ENCODE measurements at regions not wholly inside any gene's neighbourhood (a gene's known extent, or its start where the extent isn't known, plus 50 kb on each side); places are given as distances from the start of the nearest gene placed in this dataset.
"Not testable (repeated sequence)": the region's sequence is repeated elsewhere in the genome, so short reads cannot be mapped to it uniquely, and the experiment has no call there.

- DNase-seq (ENCODE audit: low read depth in 2 of 2), result no peak
These were observed 97.8 kb upstream of the SLC35G4 start for GRCh38 chr18:11511434-11512095.

- DNase-seq (ENCODE audit: low read depth in 2 of 2), result no peak
These were observed 102.5 kb upstream of the SLC35G4 start for GRCh38 chr18:11506856-11507255.

DNA sequence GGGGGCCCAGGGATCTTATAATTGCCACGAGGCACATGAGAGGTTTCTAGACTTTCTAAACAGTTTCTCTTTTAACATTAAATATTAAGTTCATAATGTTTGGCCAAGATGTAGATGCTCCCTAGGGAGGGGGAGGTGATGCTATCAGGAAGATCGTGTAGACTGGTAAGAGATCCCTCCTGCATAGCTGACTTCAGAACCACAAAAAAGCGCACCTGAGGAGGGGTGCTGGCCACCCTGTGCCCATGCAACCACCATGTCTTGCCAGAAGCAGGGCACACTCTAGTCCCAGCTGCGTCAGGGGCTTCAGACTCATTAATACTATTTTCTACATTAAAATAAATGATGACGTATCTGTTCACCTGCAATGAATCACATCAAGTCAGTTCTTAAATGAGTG, 103.4 kb upstream of the SLC35G4 start:
- DNase-seq (ENCODE audit: low read depth in 2 of 2), result no peak

GRCh38 chr18:11504962-11505361, 104.4 kb upstream of the SLC35G4 start:
- no peak for DNase-seq (ENCODE audit: low read depth in 2 of 2)

DNA sequence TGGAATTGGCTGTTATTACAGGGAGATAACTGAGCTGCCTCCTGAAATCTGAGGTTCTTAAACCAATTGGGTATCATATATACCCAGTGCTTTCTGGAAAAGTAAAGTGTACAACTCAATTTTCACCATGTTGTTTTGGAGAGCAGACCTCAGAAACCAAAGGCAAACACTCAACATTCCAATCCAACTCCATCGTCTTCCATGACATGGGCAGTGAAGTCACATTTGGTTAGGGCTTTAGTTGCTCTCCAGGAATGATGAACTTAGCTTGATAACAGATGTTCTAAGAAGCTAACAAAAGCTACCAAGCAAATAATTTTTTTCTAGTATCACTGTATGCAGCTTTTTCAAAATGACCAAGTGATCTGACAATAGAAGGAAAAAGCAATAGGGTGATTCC, 107.0 kb upstream of the SLC35G4 start:
- no peak for DNase-seq (ENCODE audit: low read depth in 2 of 2)

- no peak for DNase-seq (ENCODE audit: low read depth in 2 of 2)
These were observed 108.0 kb upstream of the SLC35G4 start for GRCh38 chr18:11501352-11501751.

- no peak for DNase-seq (ENCODE audit: low read depth in 2 of 2)
These were observed 109.0 kb upstream of the SLC35G4 start for GRCh38 chr18:11500153-11501122.

- DNase-seq (ENCODE audit: low read depth in 2 of 2), result no peak
These were observed 110.6 kb upstream of the SLC35G4 start for GRCh38 chr18:11498821-11499220.

- no peak for DNase-seq (ENCODE audit: low read depth in 2 of 2)
These were observed 111.8 kb upstream of the SLC35G4 start for GRCh38 chr18:11497585-11497984.

GRCh38 chr18:11496526-11497172, 112.7 kb upstream of the SLC35G4 start:
- DNase-seq (ENCODE audit: low read depth in 2 of 2), result no peak

- no peak for DNase-seq (ENCODE audit: low read depth in 2 of 2)
These were observed 114.0 kb upstream of the SLC35G4 start for GRCh38 chr18:11495441-11495840.

- no peak for DNase-seq (ENCODE audit: low read depth in 2 of 2)
These were observed 115.3 kb upstream of the SLC35G4 start for GRCh38 chr18:11494107-11494506.

GRCh38 chr18:11489266-11489899, 120.0 kb upstream of the SLC35G4 start:
- no peak for DNase-seq (ENCODE audit: low read depth in 2 of 2)

DNA sequence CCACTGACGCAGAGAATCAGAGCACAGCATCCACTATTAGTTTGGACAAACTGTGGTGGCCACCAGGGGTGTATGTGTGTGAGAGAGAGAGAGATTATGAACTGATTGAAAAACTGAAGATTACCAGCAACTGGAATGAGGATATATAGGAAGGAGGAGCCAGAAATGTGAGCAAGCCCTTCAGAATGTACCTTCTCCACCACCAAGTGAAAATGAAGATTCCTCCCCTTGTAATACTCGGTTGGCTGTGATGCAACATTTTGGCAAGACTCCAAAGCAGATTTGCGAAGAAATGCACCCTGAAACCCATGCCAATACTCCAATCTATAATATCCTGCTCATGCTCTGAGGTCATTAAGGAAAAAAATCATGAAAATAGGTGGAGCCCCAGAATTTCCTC, 121.2 kb upstream of the SLC35G4 start:
- no peak for DNase-seq (ENCODE audit: low read depth in 2 of 2)

DNA sequence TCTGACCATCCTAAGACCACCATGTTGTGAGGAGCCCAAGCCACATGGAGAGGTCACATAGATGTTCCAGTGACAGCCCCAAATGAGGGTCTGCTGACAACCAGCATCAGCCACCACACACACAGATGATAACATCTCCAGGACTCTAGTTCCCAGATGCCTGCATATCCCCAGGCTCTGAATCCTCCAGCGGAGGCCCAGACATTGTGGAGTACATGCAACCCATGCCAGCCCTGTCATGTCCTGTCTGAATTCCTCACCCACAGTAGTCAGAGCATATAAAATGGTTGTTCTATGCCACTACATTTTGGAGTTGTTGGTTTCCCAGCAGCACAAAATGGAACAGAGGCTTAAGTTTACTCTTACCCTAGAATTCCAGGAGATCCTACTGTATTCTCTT, 122.0 kb upstream of the SLC35G4 start:
- DNase-seq (ENCODE audit: low read depth in 2 of 2), result no peak

DNA sequence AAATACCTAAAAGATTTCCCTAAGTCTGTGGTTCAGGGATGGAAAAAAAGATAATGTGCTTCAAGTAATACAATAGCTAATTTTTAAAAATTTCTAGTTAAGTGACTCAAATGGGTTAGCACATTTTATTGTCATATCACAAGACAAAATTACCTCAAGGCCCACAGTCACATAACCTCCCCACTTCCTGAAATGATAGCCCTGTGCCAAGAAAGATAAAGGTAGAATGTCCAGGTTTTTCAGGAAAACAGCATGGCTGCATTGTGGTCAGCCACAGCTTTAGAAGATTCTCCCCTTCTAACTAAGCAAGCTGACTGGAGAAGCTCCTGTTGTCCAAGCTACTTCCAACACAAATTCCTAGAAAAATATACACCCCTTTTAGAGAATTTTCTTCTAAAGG, 127.1 kb upstream of the SLC35G4 start:
- DNase-seq (ENCODE audit: low read depth in 2 of 2), result no peak

DNA sequence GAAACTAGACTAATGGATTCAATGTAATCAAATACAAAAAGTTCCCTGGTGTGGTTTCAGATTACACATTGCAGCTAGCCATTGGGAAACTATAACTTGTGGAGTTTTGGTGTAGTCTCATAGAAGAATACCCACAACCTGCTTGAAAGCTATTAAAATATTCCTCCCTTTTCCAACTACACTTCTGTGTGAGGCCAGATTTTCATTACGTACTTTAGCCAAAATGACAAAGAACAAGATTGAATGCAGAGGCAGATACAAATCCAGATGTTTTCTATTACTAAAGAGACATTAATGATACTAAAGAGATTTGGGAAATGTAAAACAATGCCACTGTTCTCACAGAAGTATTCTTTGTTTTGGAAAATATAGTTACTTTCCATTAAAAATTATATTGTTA, 128.7 kb upstream of the SLC35G4 start:
- DNase-seq (ENCODE audit: low read depth in 2 of 2), result no peak

GRCh38 chr18:11479031-11479430, 130.4 kb upstream of the SLC35G4 start:
- DNase-seq (ENCODE audit: low read depth in 2 of 2), result not testable (repeated sequence)

DNA sequence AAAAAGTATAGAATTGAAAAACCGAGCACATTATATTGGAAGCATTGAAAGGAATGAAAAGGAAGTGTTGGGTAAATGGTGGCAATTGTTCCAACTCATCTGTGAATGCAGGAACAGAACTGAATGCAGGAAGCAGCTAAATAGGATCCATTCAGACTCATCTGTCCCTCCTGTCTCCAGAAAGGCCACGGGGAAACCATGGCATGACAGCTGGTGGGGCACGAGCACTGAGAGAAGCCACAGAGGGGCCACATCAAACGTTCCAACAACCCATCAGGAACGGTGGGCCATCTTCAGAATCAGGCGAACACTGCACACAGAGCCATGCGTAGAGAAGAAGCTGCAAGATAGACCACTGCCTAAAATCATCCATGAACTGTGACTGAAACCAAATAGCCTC, 138.5 kb upstream of the SLC35G4 start:
- DNase-seq (ENCODE audit: low read depth in 2 of 2), result no peak

- no peak for DNase-seq (ENCODE audit: low read depth in 2 of 2)
These were observed 140.8 kb upstream of the SLC35G4 start for GRCh38 chr18:11468617-11469016.

DNA sequence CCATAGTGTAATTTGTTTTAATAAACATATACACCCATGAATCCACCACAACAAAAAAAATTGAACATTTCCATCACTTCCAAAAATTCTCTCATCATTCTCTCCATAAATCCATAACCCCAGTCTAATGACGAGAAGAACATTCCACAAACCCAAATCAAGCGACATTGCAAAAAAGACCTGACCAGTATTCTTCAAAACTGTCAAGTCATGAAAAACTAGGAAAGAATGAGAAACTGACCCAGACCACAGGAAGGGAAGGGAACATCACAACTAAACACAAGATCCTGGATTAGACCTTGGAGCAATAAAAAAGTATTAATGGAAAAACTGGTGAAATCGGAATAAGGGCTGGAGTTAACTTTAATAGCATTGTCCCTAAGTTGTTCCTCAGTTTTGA, 141.3 kb upstream of the SLC35G4 start:
- DNase-seq (ENCODE audit: low read depth in 2 of 2), result no peak

- DNase-seq (ENCODE audit: low read depth in 2 of 2), result no peak
These were observed 141.8 kb upstream of the SLC35G4 start for GRCh38 chr18:11467611-11468010.

All from stimulated activated CD4-positive, alpha-beta T cell treated with anti-CD3 and anti-CD28 coated beads, Interleukin-15, amount 100 ng/mL, for 48 hours (primary cell).